PFSK-1 (cell line): ENCODE measurements at regions not wholly inside any gene's neighbourhood (a gene's known extent, or its start where the extent isn't known, plus 50 kb on each side); places are given as distances from the start of the nearest gene placed in this dataset.

ENCODE experiments used
- FOXP2 ChIP-seq: optimal IDR thresholded peaks from 2 replicates; pipeline ENCODE3; 2011; ENCODE audit warnings: borderline replicate concordance, control low read depth, inconsistent platforms; ENCODE audit not compliant: insufficient read depth; ENCODE audit errors: extremely low read length, extremely low read depth
- POLR2AphosphoS5 ChIP-seq: IDR thresholded peaks from 2 replicates; pipeline ENCODE4 v1.6.1; 2012; ENCODE audit warnings: low read depth, mild to moderate bottlenecking, control low read depth, low read length, moderate library complexity
- SIN3A ChIP-seq: IDR thresholded peaks from 2 replicates; pipeline ENCODE4 v1.6.1; 2012; ENCODE audit warnings: mild to moderate bottlenecking, low read length, moderate library complexity, borderline replicate concordance; ENCODE audit not compliant: insufficient read depth
- TAF1 ChIP-seq: IDR thresholded peaks from 2 replicates; pipeline ENCODE4 v1.6.1; 2012; ENCODE audit warnings: low read length, control low read depth, borderline replicate concordance; ENCODE audit not compliant: insufficient read depth
- TF ChIP-seq, protein P1 (sequence below), 2 experiments: IDR thresholded peaks; 2 replicates each; pipeline versions ENCODE4 v1.6.1 to v1.8.0; 2011 to 2012; ENCODE audit warnings: low read depth in 2 of 2, low read length in 2 of 2, control low read depth in 1 of 2, inconsistent platforms in 1 of 2, mild to moderate bottlenecking in 1 of 2, moderate library complexity in 1 of 2; ENCODE audit not compliant: insufficient read depth in 1 of 2

DNA sequence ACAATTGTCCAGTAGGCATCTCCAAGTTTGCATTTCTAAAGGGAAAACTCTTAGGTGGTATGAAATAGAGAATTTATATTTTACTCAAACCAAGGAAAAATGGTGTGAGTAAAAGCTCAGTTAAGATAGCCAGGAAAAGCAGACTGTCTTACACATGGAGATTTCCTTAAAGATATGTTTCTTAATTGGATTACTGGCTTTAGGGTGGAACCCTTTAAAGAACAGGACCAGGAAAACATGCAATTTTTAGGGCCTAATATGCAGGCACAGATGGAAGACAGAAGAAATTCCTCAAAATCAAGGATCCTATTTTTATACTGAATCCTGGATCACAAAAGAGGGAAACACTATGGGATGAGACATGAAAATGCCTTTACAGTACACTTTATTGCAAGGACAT, 100.3 kb upstream of the PCDH17 start:
- TF ChIP-seq, protein P1, sequence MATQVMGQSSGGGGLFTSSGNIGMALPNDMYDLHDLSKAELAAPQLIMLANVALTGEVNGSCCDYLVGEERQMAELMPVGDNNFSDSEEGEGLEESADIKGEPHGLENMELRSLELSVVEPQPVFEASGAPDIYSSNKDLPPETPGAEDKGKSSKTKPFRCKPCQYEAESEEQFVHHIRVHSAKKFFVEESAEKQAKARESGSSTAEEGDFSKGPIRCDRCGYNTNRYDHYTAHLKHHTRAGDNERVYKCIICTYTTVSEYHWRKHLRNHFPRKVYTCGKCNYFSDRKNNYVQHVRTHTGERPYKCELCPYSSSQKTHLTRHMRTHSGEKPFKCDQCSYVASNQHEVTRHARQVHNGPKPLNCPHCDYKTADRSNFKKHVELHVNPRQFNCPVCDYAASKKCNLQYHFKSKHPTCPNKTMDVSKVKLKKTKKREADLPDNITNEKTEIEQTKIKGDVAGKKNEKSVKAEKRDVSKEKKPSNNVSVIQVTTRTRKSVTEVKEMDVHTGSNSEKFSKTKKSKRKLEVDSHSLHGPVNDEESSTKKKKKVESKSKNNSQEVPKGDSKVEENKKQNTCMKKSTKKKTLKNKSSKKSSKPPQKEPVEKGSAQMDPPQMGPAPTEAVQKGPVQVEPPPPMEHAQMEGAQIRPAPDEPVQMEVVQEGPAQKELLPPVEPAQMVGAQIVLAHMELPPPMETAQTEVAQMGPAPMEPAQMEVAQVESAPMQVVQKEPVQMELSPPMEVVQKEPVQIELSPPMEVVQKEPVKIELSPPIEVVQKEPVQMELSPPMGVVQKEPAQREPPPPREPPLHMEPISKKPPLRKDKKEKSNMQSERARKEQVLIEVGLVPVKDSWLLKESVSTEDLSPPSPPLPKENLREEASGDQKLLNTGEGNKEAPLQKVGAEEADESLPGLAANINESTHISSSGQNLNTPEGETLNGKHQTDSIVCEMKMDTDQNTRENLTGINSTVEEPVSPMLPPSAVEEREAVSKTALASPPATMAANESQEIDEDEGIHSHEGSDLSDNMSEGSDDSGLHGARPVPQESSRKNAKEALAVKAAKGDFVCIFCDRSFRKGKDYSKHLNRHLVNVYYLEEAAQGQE (IDR thresholded peaks at IDR 0.05; ENCODE audit: insufficient read depth in 1 of 2, low read depth in 2 of 2, low read length in 2 of 2) = no peak
- TF ChIP-seq SIN3A (no peak), FOXP2 (no peak), POLR2AphosphoS5 (no peak), TAF1 (no peak)

DNA sequence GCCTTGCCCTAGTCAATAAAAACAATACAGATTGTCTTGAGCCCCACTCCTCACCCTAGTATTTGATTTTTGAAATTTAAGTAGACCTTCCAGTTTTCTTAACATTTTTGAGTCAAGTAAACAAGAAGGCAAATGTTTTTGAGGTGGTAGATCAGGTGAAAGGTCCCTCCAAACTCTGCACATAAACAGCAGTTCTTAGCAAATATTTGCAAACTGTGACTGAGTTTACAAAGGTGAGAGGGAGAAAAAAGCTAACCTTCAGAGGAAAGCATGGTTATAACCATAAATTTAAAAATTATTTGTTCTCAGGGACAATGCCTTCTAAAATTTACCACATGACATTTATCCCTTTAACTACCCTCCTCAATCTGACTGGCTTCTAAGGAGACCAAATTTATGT, 84.6 kb upstream of the PCDH17 start:
- TF ChIP-seq TAF1 (no peak), POLR2AphosphoS5 (no peak), SIN3A (no peak), FOXP2 (no peak)
- TF ChIP-seq, protein P1 (IDR thresholded peaks at IDR 0.05; ENCODE audit: insufficient read depth in 1 of 2, low read depth in 2 of 2, low read length in 2 of 2) = no peak

DNA sequence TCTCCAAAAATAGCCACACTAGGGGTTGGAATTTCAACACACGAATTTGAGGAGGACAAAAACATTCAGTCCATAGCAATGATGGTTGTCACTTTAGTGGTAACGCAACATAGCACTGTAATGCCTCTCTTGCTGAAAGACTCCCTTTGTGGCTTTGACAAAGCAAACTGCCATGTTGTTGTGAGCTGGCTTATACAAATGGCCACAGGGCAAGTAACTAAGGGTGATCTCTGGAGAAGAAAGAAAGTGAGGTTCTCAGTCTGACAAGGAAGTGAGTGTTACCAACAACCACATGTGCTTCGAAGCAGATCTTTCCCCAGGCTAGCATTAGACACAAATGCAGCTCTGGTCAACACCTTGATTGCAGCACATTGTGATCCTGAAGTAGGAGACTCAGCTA, 79.1 kb upstream of the PCDH17 start:
- TF ChIP-seq FOXP2 (no peak), SIN3A (no peak), TAF1 (no peak), POLR2AphosphoS5 (no peak)
- TF ChIP-seq, protein P1 (IDR thresholded peaks at IDR 0.05; ENCODE audit: insufficient read depth in 1 of 2, low read depth in 2 of 2, low read length in 2 of 2) = no peak

DNA sequence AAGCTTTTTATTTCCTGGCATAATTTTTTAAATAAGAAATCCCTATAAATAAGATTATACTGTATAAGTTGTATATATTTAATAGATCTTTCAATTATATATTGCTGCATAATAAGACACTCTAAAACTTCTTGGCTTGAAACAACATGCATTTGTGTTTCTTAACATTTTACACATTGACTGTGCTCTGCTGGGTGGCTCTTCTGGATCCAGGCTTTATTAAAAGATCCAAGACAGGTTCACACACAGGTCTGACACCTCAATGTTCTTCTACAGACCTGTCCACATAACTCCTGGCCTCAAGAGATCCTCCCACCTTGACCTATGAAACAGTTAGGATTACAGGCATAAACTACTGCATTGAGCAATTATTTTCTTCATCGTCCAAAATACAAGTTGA, 77.6 kb upstream of the PCDH17 start:
- no peak for TF ChIP-seq FOXP2

DNA sequence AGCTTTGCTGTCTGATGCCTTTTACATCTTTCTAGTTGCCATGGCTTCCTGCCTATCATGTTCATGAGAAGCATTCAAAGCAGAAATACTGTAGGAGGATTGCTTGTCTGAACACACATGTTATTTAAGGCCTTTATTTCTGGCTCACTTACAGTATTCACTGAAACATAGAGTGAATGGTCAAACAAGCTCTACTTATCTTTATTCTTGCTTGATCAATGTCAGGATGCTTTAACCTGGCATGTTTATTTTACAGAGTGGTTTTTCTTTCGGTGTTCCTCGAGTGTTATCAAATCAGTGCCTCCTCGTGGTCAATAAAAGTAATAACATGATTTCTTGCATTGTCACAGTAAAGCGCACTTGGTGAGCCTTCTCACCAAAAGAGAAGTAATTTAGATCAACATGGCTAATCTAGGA, 73.5 kb upstream of the PCDH17 start:
- no peak for TF ChIP-seq FOXP2
- TF ChIP-seq POLR2AphosphoS5 = no peak
- TF ChIP-seq, protein P1 (IDR thresholded peaks at IDR 0.05; ENCODE audit: insufficient read depth in 1 of 2, low read depth in 2 of 2, low read length in 2 of 2) = no peak
- TF ChIP-seq TAF1 = no peak
- TF ChIP-seq SIN3A = no peak
